GM19099 (cell line): ENCODE measurements at regions not wholly inside any gene's neighbourhood (a gene's known extent, or its start where the extent isn't known, plus 50 kb on each side); places are given as distances from the start of the nearest gene placed in this dataset.

ENCODE experiments used
- POLR2A ChIP-seq: IDR thresholded peaks from 3 replicates; pipeline ENCODE4 v1.6.1; 2011; ENCODE audit warnings: low read depth; ENCODE audit not compliant: insufficient read length; ENCODE audit errors: extremely low read depth

DNA sequence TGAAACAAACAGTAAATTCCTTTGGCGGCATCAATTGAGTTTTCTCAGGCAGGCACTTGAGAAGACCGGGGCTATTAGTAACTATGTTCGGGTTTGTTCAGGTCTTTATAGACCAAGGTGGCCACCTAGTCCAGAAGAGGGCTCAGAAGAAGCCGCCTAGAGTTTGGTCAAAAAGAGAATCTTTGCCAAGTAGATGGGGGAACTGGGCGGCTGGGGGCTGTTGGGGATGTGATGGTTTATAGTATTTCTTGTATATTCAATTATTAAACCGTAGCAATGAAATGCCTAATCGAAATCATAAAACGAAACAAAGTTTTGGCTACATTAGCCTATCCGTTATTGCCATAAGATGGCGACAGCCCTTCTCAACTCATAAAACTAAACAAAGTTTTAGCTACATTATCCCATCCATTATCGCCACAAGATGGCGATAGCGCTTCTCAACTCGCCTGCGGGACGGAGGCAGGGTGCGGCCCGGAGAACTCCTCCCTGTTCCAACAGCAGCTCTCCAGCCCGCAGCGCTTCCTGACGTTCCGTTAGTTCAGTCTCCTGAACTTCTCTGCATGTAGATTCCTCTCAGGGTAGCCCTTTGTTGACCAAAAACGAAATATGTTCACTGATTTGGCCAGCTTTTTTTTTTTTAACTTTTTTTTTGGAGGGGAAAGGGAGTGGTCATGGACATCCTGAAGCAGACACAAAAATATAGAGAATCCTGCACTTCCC lies 120.5 kb upstream of the PRSS16 start:
- TF ChIP-seq POLR2A: peak; percentile 40

DNA sequence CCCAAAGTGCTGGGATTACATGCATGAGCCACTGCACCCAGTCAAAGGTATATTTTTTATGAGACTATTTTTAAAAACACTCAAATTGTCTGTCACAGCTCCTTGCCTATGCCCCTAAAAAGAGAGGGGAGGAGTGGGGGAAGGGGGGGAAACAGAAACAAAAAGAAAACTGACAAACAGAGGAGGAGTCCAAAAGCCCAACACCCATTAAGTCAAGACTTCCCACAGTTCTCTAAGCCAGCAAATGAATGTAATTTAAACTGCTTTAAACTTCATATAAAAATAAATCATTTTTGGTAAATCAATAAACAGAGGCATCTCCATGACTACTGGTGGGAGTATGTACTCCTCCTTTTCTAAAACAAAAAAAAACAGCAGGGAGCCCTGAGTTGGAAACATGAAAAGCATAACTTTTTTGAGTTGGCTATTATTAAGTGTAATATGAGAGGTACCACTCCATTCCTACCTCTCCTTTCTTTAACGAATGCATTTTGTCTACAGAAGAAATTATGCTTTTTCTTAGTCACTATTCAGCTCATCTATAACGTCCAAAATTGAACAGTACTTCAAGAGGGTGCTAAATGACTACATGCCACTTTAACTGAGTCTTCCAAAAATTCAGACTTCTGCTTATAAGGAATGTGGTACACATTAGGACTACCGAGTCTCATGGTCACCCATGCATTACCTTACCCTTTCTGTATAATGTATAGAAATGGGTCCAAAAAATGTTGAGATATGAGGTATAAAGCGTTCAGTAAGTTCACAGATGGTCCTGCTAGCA lies 119.0 kb upstream of the PRSS16 start:
- no peak for TF ChIP-seq POLR2A

DNA sequence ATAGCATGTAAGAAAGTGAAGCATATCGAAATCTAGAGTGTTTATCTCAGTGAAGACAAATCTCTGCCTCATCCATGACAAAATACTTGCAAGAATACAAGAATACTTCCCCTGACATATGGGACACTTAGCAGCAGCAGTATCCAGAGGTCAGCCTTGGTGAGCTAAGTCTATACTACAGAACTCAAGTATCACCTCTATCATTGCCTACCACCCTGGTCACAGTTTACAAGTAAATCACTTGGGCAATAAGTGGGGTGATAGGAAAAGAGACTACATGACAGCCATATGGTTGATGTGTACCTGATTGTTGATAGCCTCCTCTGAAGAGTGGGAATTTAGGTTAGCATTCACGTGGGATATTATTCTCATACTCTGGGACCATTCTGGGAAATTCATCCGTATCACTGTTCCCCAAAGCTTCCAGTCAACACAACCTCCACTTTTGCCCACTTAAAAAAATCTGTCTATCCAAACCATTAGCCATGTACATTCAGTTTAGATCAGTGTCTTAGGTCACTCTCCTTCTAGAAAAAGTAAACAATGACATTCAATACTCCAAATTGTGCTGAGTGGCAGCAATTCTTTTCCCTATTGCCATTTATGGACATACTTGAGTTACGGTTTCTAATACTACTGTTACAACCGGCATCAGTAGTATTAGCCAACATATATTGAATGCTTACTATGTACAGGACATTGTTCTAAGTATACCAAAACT lies 118.2 kb upstream of the PRSS16 start:
- no peak for TF ChIP-seq POLR2A

DNA sequence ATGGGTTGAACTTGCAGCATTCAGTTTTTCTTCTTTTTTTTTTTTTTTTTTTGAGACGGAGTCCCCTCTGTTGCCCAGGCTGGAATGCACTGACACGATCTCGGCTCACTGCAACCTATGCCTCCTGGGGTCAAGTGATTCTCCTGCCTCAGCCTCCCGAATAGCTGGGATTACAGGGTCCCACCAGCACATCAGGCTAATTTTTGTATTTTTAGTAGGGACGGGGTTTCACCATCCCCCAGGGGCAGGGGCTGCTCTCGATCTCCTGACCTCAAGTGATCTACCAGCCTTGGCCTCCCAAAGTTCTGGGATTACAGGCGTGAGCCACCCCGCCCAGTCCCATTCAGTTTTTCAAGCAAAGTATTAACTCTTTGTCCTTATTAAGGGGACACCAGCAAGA lies 117.6 kb upstream of the PRSS16 start:
- no peak for TF ChIP-seq POLR2A

DNA sequence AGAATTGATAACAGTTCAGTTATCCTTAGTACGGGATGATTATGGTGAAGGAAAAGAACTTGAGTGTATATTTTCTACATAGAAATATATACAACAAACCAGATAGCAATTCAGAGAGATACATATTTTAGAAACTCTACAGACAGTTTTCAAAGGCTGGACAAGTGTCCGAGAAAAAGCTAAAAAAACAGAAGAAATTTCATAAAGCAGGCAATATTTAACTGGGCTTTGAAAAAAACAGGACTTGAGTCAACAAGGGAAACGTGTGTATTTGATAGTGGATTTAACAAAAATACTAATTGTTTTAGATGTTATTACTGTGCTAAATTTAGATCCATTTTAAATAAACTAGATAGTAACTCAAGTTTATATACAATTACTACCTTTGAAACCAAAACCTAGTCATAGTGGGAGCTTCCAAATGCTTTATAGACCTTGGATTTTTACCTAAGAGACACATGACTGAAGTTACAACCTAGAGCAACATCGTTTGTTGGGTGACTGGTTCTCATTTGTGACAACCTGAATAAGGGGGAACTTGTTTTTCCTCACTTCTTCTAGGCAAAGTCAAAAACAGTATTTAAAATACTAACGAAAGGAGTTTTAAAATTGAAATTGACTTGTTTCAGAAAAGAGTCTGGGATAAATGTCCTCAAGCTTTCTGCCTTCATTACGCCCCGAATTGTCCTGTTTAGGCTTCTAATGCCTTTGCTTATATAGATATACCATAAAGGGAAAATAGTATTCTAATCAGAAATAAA lies 116.7 kb upstream of the PRSS16 start:
- TF ChIP-seq POLR2A: peak; percentile 17

DNA sequence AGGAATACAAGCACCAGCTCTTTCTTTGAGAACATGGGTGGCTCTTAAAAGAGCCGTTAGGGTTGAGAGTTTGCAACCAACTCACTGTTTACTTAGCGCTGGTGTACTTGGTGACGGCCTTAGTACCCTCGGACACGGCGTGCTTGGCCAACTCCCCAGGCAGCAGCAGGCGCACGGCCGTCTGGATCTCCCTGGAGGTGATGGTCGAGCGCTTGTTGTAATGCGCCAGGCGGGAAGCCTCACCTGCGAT lies 115.3 kb upstream of the PRSS16 start:
- TF ChIP-seq POLR2A: peak; percentile 95

DNA sequence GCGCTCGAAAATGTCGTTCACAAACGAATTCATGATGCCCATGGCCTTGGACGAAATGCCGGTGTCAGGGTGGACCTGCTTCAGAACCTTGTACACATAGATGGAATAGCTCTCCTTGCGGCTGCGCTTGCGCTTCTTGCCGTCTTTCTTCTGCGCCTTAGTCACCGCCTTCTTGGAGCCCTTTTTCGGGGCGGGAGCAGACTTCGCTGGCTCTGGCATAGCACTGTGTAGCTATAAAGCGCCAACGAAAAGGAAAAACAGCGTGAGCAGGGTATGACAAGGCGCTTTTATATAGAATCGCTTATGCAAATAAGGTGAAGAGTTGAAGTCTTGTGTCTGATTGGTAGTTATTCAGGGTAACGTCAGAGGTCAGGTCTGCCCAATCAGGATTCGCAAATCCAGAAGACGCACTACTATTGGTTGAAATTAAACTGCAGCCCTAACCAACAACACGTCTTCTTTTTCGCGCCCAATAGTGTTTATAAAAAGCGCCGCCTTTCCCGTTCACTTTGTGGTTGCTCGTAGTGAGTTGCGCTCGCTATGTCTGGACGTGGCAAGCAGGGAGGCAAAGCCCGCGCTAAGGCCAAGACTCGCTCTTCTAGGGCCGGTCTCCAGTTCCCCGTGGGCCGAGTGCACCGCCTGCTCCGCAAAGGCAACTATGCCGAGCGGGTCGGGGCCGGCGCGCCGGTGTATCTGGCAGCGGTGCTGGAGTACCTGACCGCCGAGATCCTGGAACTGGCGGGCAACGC lies 114.8 kb upstream of the PRSS16 start:
- TF ChIP-seq POLR2A: peak; percentile 97

DNA sequence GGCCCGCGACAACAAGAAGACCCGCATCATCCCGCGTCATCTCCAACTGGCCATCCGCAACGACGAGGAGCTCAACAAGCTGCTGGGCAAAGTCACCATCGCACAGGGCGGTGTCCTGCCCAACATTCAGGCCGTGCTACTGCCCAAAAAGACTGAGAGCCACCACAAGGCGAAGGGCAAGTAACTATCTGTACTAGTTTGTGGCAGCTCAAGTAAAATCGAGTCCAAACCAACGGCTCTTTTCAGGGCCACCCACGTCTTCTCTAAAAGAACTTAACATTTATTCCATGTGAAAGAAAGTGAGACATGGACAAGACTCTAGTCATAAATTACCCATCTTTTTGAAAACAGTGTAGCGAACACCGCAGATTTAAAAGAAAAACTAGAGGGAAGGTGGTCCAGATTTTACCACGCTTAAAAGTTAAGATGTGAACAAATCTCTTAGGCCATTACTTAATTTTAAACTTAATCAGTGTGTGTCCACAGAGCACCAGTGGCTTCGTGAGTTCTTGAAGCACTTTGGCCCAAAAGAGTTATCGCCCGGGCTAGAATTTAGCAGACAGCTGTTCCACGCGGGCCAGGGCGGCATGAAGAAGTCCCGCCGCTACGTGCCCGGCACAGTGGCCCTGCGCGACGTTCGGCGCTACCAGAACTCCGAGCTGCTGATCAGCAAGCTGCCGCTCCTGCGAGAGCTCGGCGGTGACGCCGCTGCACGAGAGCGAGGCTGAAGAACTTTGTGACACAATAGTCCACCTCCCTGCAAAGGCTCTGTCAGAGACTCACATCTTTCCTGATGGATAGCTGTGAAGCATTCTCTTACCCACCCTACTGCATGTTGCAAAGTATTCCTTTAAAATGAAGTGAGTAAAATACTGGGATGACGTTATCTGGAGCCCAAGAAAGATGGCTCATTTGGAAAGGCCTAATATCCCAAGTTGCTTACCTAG lies 113.9 kb upstream of the PRSS16 start:
- peak; percentile 87 for TF ChIP-seq POLR2A

DNA sequence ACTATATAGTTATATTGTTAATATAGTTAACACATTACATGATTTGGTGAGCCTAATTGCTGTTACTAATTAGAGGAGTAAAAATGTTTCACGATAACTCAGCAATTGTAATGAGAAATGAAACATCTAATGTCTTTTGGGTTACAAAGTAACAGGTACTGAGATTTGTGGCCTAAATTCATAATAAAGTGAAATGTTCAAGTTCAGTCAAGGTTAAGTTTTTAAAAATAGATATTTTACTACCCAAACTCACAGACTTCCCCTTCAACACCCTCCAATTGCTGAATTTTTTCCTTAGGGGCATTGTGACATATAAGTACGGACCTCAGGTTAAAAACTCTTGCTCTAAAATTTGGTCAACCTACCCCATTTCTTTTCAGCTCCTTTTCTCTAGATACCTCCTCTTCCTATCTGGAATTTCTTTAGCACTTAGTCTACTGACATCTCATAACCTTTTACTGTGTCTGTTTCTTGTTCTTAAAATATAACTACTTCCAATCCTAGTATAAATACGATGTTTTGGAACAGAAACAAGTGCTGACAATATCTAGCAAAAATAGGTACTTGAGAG lies 112.3 kb upstream of the PRSS16 start:
- TF ChIP-seq POLR2A: no peak

DNA sequence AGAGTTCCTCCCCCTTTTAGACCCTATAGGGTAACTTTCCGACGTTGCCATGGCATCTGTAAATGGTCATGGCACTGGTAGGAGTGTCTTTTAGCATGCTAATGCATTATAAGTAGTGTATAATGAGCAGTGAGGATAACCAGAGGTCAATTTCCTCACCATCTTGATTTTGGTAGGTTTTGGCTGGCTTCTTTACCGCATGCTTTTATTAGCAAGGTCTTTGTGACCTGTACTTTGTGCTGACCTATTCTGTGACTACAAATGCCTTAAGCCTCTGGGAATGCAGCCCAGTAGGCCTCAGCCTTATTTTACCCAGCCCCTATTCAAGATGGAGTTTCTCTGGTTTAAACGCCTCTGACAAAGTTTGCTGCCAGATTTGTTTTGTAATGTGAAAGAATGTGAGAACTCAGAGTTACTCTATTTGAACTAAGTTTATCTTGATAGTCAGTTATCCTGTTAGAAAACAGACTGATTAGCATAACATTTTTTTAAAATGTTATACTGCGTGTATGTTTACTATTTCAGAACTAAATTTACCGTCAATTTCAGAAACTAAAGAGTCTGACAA lies 111.3 kb upstream of the PRSS16 start:
- TF ChIP-seq POLR2A: no peak

DNA sequence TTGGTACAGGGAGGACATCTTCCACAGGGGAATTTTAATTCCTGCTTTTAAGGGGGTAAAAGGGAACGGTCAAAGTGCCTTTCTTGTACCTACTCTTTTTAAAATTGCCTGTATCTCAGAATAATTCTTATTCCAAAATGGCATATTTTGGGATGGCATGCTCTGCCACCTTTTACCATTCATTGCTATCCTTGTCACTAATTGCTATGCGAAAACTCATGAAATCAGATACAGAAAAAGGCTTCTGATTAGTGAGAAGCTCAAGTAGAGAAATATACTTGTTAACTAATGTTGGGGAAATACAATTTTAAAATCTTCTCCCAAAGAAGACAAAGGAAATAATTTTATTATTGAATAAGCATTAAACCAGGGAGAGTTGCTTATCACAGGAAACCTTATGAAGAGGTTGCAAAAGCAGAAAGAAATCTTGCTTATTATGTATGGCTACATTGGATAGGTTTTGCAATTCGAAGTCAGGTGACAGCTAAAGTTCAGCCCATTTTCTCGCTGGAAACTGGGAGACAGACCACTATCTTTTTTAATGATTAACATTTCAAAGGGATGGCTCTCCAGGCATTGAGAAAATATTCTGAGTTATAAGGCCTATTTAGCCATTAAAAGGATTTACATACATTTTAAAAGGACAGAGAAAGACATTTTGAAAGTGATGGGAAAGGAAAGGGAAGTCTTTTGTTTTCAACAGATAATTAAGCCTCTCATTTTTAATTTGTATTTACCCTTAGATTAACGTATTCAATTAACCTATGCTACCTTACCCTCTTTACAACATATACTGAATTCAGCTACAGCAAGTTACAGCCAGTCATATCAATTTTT lies 110.3 kb upstream of the PRSS16 start:
- no peak for TF ChIP-seq POLR2A

DNA sequence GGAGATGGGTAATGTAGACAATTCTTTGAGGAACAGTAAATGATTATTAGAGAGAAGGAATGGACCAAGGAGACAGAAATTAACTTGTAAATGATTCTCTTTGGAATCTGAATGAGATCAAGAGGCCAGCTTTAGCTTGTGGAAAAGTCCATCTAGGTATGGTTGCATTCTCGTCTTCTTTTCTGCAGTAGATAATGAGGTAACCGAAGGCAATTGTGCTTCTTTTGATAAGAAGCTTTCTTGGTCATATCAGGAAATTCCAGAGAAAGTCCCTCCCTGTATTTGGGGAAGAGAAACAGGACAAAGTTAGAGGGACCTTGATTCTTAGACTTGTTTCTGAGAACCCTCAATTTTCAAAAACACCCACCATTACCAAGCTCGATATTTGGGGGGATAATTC lies 109.1 kb upstream of the PRSS16 start:
- no peak for TF ChIP-seq POLR2A
